ENCODE measurements at regions not wholly inside any gene's neighbourhood (a gene's known extent, or its start where the extent isn't known, plus 50 kb on each side); places are given as distances from the start of the nearest gene placed in this dataset.

DNA sequence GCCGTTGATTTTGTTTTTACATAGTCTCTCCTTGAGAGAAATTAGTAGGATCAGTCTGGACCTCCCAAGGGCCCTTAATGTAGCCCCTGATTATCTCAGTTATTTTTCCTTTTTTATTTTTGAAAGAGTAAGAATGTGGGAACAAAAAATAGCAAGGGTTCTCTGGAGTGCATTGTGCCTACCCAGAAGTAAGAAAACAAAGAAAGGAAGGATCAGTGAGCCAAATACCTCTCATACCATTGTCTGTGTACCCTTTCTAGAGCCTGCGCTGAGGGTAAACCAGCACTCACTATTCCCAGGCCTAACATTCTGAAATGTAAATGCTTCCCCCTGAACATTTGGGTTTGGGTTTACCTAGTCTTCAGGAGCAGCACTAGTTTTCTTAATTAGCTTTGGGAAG is 213.0 kb upstream of the TARS1 start:
- Histone ChIP-seq H3K27ac (no peak overlapping the region), H3K9me3 (no peaks in the 10 kb centered on the region), H3K4me3 (no peak overlapping the region), H3K36me3 (no peaks in the 10 kb centered on the region), H3K4me1 (peaks cover 9 to 18% of the 10 kb centered on the region in 2 donors), H3K27me3 (no peaks in the 10 kb centered on the region)
- no peak for DNase-seq
- in situ Hi-C loops (cut with MboI; ENCODE audit: low sequenced_read_pairs in 4 of 4), result no loop called here
- no peak for ATAC-seq
- intact Hi-C loops (cut with DNase I; ENCODE audit: low total_unique reads), result no loop called here
- TF ChIP-seq POLR2A (IDR thresholded peaks at IDR 0.05), result no peak
- TF ChIP-seq CTCF (IDR thresholded peaks at IDR 0.05 in 4 of 5, conservative IDR thresholded peaks at IDR 0.05 in 1 of 5), result no peak

DNA sequence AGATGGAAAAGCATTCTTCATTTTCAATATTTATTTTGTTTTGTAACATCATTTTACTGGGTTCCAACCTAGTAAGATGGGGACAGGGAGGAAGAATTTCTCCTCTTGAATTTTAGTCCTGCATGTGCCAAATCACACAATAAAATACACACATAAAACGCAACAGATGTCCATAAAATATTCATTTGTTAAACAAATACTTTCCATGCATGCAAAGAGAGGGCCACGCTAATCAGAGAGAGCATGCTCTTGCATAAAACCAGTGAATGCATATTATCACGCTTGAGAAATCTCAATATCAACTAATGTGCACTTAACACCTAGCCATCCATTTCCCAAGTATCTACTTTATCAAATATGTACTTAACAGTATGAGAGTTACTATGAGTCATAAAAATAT is 212.6 kb upstream of the TARS1 start:
- no peak for ATAC-seq

GRCh38 chr5:33229216-33229615 is 211.5 kb upstream of the TARS1 start:
- Histone ChIP-seq H3K27me3 (no peaks in the 10 kb centered on the region), H3K4me1 (peaks cover under 1 to 11% of the 10 kb centered on the region in 2 donors), H3K27ac (peak overlapping the region in 1 of 4 donors; percentile 43), H3K9me3 (no peaks in the 10 kb centered on the region), H3K36me3 (no peaks in the 10 kb centered on the region), H3K4me3 (no peak overlapping the region)
- TF ChIP-seq CTCF (IDR thresholded peaks at IDR 0.05 in 4 of 5, conservative IDR thresholded peaks at IDR 0.05 in 1 of 5), result no peak
- no peak for TF ChIP-seq POLR2A (IDR thresholded peaks at IDR 0.05)
- peak in 1 of 2 donors; percentile 14 for DNase-seq
- peak in 1 of 2 donors; percentile 41 for ATAC-seq
- intact Hi-C loops (cut with DNase I; ENCODE audit: low total_unique reads), result no loop called here
- in situ Hi-C loops (cut with MboI; ENCODE audit: low sequenced_read_pairs in 4 of 4), result no loop called here

More for the DNA sequence above, 212.6 kb upstream of the TARS1 start:
- in situ Hi-C loops (cut with MboI; ENCODE audit: low sequenced_read_pairs in 4 of 4), result no loop called here
- no peak for TF ChIP-seq POLR2A (IDR thresholded peaks at IDR 0.05)
- no peak overlapping the region for H3K4me3 ChIP-seq
- H3K9me3 ChIP-seq, result no peaks in the 10 kb centered on the region
- intact Hi-C loops (cut with DNase I; ENCODE audit: low total_unique reads), result no loop called here
- H3K27ac ChIP-seq, result no peak overlapping the region
- no peak for DNase-seq
- peaks cover 9 to 18% of the 10 kb centered on the region in 2 donors for H3K4me1 ChIP-seq
- H3K27me3 ChIP-seq, result no peaks in the 10 kb centered on the region
- no peaks in the 10 kb centered on the region for H3K36me3 ChIP-seq

DNA sequence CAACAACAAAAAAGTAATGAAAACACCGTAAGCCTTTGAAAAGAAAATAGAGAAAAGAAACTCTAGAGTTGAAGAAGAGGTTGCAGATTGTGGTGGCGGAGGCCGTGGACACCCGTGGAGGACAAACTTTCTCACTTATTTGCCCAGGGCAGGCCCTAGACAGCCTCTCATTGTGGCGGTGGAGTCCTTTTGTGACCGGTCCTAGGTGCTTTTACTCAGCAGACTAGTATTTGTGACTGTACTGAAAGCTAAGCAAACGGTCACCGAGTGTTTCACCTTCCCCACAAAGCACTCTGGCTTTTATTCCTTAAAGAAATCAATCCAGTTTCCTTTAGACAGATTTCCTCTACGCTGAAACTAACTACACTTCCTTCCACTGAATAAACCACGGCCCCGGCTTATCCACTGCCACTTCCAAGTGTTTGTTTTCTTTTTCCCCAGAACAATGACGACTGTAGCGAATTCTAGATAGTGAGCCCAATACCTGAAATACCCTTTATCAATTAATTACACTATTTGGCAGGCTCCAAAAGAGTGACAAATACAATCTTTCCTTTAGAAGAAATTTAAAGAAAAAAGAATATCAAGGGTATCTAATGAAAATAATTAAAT is 210.2 kb upstream of the TARS1 start:
- Histone ChIP-seq H3K4me1 (peaks cover 0 to 10% of the 10 kb centered on the region in 2 donors), H3K27ac (no peak overlapping the region), H3K36me3 (no peaks in the 10 kb centered on the region), H3K27me3 (no peaks in the 10 kb centered on the region), H3K9me3 (no peaks in the 10 kb centered on the region), H3K4me3 (no peak overlapping the region)
- in situ Hi-C loops (cut with MboI; ENCODE audit: low sequenced_read_pairs in 4 of 4), result no loop called here
- DNase-seq, result no peak
- no peak for TF ChIP-seq POLR2A (IDR thresholded peaks at IDR 0.05)
- TF ChIP-seq CTCF (IDR thresholded peaks at IDR 0.05 in 4 of 5, conservative IDR thresholded peaks at IDR 0.05 in 1 of 5), result no peak
- intact Hi-C loops (cut with DNase I; ENCODE audit: low total_unique reads), result no loop called here
- no peak for ATAC-seq

GRCh38 chr5:33231214-33231710 is 209.5 kb upstream of the TARS1 start:
- no peak for TF ChIP-seq POLR2A (IDR thresholded peaks at IDR 0.05)
- no peak for TF ChIP-seq CTCF (IDR thresholded peaks at IDR 0.05 in 4 of 5, conservative IDR thresholded peaks at IDR 0.05 in 1 of 5)
- Histone ChIP-seq H3K27ac (no peak overlapping the region), H3K4me3 (no peak overlapping the region), H3K27me3 (no peaks in the 10 kb centered on the region), H3K4me1 (peaks cover 0 to 10% of the 10 kb centered on the region in 2 donors), H3K36me3 (no peaks in the 10 kb centered on the region), H3K9me3 (no peaks in the 10 kb centered on the region)
- intact Hi-C loops (cut with DNase I; ENCODE audit: low total_unique reads) (no loop called here), in situ Hi-C loops (cut with MboI; ENCODE audit: low sequenced_read_pairs in 4 of 4) (no loop called here)
- DNase-seq (no peak), ATAC-seq (no peak)
